Breast epithelium (tissue), 3 donors: ENCODE measurements at regions not wholly inside any gene's neighbourhood (a gene's known extent, or its start where the extent isn't known, plus 50 kb on each side); places are given as distances from the start of the nearest gene placed in this dataset.

Experiments used
- POLR2AphosphoS5 ChIP-seq, 3 donors: sonication (generic); formaldehyde crosslinking; IDR thresholded peaks; one replicate each; pipeline ENCODE4 v1.6.1; 2017; ENCODE audit warnings: antibody characterized with exemption in 3 of 3
- TF ChIP-seq, protein P1 (sequence below), 3 donors: fragments of 450-650 bp; IDR thresholded peaks; one replicate each; pipeline ENCODE4 v1.5.1; 2016 to 2017; ENCODE audit warnings: antibody characterized with exemption in 3 of 3, mild to moderate bottlenecking in 3 of 3, moderate library complexity in 3 of 3

GRCh38 chr6:118752803-118753202 lies 101.4 kb upstream of the CEP85L start:
- TF ChIP-seq, protein P1, sequence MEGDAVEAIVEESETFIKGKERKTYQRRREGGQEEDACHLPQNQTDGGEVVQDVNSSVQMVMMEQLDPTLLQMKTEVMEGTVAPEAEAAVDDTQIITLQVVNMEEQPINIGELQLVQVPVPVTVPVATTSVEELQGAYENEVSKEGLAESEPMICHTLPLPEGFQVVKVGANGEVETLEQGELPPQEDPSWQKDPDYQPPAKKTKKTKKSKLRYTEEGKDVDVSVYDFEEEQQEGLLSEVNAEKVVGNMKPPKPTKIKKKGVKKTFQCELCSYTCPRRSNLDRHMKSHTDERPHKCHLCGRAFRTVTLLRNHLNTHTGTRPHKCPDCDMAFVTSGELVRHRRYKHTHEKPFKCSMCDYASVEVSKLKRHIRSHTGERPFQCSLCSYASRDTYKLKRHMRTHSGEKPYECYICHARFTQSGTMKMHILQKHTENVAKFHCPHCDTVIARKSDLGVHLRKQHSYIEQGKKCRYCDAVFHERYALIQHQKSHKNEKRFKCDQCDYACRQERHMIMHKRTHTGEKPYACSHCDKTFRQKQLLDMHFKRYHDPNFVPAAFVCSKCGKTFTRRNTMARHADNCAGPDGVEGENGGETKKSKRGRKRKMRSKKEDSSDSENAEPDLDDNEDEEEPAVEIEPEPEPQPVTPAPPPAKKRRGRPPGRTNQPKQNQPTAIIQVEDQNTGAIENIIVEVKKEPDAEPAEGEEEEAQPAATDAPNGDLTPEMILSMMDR (IDR thresholded peaks at IDR 0.05): no peak
- no peak for TF ChIP-seq POLR2AphosphoS5 (IDR thresholded peaks at IDR 0.05)
